ENCODE measurements at regions not wholly inside any gene's neighbourhood (a gene's known extent, or its start where the extent isn't known, plus 50 kb on each side); places are given as distances from the start of the nearest gene placed in this dataset.

GRCh38 chr4:100805538-100805937, 287.7 kb upstream of the EMCN start:
- no peak overlapping the region for H3K4me3 ChIP-seq
- H3K9me3 ChIP-seq (ENCODE audit: low read depth) = no peaks in the 10 kb centered on the region
- no peak overlapping the region for H3K27ac ChIP-seq
- no peaks in the 10 kb centered on the region for H3K36me3 ChIP-seq
- TF ChIP-seq, protein P1, sequence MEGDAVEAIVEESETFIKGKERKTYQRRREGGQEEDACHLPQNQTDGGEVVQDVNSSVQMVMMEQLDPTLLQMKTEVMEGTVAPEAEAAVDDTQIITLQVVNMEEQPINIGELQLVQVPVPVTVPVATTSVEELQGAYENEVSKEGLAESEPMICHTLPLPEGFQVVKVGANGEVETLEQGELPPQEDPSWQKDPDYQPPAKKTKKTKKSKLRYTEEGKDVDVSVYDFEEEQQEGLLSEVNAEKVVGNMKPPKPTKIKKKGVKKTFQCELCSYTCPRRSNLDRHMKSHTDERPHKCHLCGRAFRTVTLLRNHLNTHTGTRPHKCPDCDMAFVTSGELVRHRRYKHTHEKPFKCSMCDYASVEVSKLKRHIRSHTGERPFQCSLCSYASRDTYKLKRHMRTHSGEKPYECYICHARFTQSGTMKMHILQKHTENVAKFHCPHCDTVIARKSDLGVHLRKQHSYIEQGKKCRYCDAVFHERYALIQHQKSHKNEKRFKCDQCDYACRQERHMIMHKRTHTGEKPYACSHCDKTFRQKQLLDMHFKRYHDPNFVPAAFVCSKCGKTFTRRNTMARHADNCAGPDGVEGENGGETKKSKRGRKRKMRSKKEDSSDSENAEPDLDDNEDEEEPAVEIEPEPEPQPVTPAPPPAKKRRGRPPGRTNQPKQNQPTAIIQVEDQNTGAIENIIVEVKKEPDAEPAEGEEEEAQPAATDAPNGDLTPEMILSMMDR (IDR thresholded peaks at IDR 0.05; ENCODE audit: low read depth, low read length) = no peak
- no peaks in the 10 kb centered on the region for H3K4me1 ChIP-seq (ENCODE audit: low read depth)
- no peak for DNase-seq (ENCODE audit: low read depth in 1 of 2, low spot score in 1 of 2)
- H3K27me3 ChIP-seq = no peaks in the 10 kb centered on the region

DNA sequence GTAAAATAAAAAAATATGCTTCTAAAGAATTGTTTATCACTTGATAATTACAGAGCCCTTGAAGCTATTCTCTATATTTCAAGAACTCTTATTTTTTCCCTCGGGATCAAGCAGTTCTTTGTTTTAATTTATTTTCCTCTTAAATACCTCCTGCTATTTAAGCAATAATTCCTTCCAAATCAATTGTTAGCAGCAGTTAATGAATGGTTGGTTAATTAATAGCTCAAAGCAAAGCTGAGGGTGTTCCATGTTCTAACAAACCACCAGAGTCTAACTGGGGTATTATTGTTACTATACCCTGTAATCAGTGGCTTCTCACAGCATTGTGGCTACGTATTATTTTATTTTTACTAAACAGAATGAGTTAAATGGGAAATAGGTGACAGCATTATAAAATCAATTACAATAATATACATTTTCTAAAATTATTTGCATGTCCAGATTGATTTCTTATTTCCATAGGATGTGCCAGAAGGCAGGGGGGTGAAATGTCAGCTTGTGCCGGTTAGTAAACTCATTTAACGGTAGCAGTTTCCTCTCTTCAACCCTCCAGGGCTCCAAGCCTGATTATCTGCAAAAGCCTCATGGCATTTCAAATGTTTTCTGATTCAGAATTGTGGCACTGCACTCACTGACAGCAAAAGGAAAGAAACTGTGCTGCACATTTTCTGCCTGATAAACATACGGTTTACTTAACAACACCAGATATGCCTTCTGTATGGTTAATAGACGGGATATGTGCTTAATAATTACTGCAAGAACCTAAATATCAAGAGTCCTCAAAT, 286.9 kb upstream of the EMCN start:
- TF ChIP-seq, protein P1 (IDR thresholded peaks at IDR 0.05; ENCODE audit: low read depth, low read length) = no peak
- H3K4me1 ChIP-seq (ENCODE audit: low read depth) = no peaks in the 10 kb centered on the region
- no peak overlapping the region for H3K27ac ChIP-seq
- H3K27me3 ChIP-seq = no peaks in the 10 kb centered on the region
- no peak for DNase-seq (ENCODE audit: low read depth in 1 of 2, low spot score in 1 of 2)
- H3K9me3 ChIP-seq (ENCODE audit: low read depth) = no peaks in the 10 kb centered on the region
- no peak overlapping the region for H3K4me3 ChIP-seq
- H3K36me3 ChIP-seq = no peaks in the 10 kb centered on the region

DNA sequence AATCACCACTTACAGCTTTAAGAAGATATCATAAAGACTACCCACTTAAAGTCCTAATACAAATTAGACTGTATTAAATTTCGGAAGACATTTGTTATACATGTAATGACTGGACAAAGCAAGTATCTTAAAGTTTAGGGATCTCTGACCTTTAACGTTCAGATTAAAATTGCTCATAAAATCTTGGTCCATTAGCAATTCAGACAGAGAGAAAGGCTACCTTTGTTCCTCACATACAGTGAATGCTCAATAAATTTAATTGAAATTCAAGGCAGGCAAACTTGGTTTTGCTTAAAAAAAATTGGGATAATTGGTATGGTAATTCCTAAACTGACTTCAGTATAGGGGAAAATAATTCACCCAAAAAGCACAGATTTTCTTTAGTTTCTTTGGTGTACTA, 285.9 kb upstream of the EMCN start:
- Histone ChIP-seq H3K36me3 (no peaks in the 10 kb centered on the region), H3K4me3 (no peak overlapping the region), H3K27ac (no peak overlapping the region), H3K27me3 (no peaks in the 10 kb centered on the region), H3K4me1 (ENCODE audit: low read depth) (no peaks in the 10 kb centered on the region), H3K9me3 (ENCODE audit: low read depth) (no peaks in the 10 kb centered on the region)
- no peak for DNase-seq (ENCODE audit: low read depth in 1 of 2, low spot score in 1 of 2)
- TF ChIP-seq, protein P1 (IDR thresholded peaks at IDR 0.05; ENCODE audit: low read depth, low read length) = no peak

- Histone ChIP-seq H3K36me3 (no peaks in the 10 kb centered on the region), H3K9me3 (ENCODE audit: low read depth) (no peaks in the 10 kb centered on the region), H3K27ac (no peak overlapping the region), H3K27me3 (no peaks in the 10 kb centered on the region), H3K4me1 (ENCODE audit: low read depth) (no peaks in the 10 kb centered on the region), H3K4me3 (no peak overlapping the region)
- TF ChIP-seq, protein P1 (IDR thresholded peaks at IDR 0.05; ENCODE audit: low read depth, low read length) = no peak
- no peak for DNase-seq (ENCODE audit: low read depth in 1 of 2, low spot score in 1 of 2)
Measured at GRCh38 chr4:100799761-100800539, 282.1 kb upstream of the EMCN start.

DNA sequence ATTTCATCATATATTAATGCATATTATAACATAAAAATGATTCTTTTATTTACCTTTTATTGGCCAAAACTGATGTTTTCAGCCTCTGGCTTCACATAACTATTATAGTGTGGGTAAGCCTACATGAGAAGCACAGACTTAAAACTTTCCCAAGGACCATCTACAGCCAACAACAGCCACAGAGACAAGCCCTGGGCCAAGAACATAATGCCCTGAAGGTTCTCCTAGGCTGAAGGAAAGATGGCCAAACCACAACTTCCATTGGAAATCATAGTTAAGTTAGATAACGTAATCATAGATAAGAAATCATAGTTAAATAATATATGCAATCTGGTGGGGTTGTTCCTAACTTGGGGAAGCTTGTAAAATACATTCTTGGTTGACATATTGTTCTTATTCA, 280.0 kb upstream of the EMCN start:
- H3K27ac ChIP-seq = no peak overlapping the region
- no peak overlapping the region for H3K4me3 ChIP-seq
- no peaks in the 10 kb centered on the region for H3K27me3 ChIP-seq
- TF ChIP-seq, protein P1 (IDR thresholded peaks at IDR 0.05; ENCODE audit: low read depth, low read length) = no peak
- no peaks in the 10 kb centered on the region for H3K4me1 ChIP-seq (ENCODE audit: low read depth)
- no peak for DNase-seq (ENCODE audit: low read depth in 1 of 2, low spot score in 1 of 2)
- H3K36me3 ChIP-seq = no peaks in the 10 kb centered on the region
- H3K9me3 ChIP-seq (ENCODE audit: low read depth) = no peaks in the 10 kb centered on the region

All from cardiac muscle cell (in vitro differentiated cells and primary cell).